ENCODE measurements at regions not wholly inside any gene's neighbourhood (a gene's known extent, or its start where the extent isn't known, plus 50 kb on each side); places are given as distances from the start of the nearest gene placed in this dataset.

GRCh38 chr2:63755965-63756364 lies 85.7 kb upstream of the UGP2 start (continued):
- TF ChIP-seq ZBTB33 (IDR thresholded peaks at IDR 0.05) = no peak

GRCh38 chr2:63763391-63763941 lies 78.2 kb upstream of the UGP2 start:
- BruUV-seq (replicated peaks) = no TSS peak
- Histone ChIP-seq H3K9me3 (replicated peaks; ENCODE audit: control insufficient read depth, insufficient read depth, low read length) (no peaks in the 10 kb centered on the region; the same call in 2 of the 3 replicates), H3K4me2 (ENCODE audit: control insufficient read depth, insufficient read depth) (no peak overlapping the region), H4K20me1 (ENCODE audit: control insufficient read depth, insufficient read depth) (no peaks in the 10 kb centered on the region), H3K27me3 (replicated peaks in 1 of 2; ENCODE audit: control insufficient read depth in 2 of 2, insufficient read depth in 2 of 2, low read length in 1 of 2) (no peaks in the 10 kb centered on the region), H2AFZ (ENCODE audit: control insufficient read depth, low read depth, low read length) (no peak overlapping the region), H3K4me3 (no peak overlapping the region), H3K4me1 (ENCODE audit: control insufficient read depth, insufficient read depth, low read length) (no peaks in the 10 kb centered on the region), H3K9ac (ENCODE audit: control insufficient read depth, insufficient read depth, low read length) (no peak overlapping the region), H3K27ac (ENCODE audit: control insufficient read depth, insufficient read depth) (no peak overlapping the region), H3K36me3 (ENCODE audit: control insufficient read depth in 2 of 2, insufficient read depth in 2 of 2, low read length in 1 of 2) (no peaks in the 10 kb centered on the region), H3K79me2 (ENCODE audit: control insufficient read depth, insufficient read depth, low read length) (no peaks in the 10 kb centered on the region)
- SMC1A ChIA-PET (ENCODE audit: uncharacterized antibody, unreplicated experiment) = interaction anchor here (1.5 kb wide), 1 partner anchor 28 kb away, joined by 4 read pairs; no protein-coding TSS in a partner anchor
- POLR2A ChIA-PET = no interaction called here
- TF ChIP-seq BMI1 (IDR thresholded peaks at IDR 0.05; ENCODE audit: borderline replicate concordance) = no peak
- TF ChIP-seq SMAD1 (IDR thresholded peaks at IDR 0.05; ENCODE audit: low read depth, partially characterized antibody) = no peak
- no peak for TF ChIP-seq NFIC (IDR thresholded peaks at IDR 0.05; ENCODE audit: low read depth, low read length)
- RAD21 ChIA-PET (ENCODE audit: unreplicated experiment) = no interaction called here
- CTCF ChIA-PET = no interaction called here
- intact Hi-C loops (cut with micrococcal nuclease; ENCODE audit: unreplicated experiment) = no loop called here
- no peak for FAIRE-seq
- ATAC-seq = no peak
- 57% methylated on average over 4 of the region's 4 CpGs for WGBS (ENCODE audit: insufficient coverage, insufficient replicate concordance, low lambda C conversion rate, missing lambda C conversion rate)
- no peak for DNase-seq (ENCODE audit: low read depth, low spot score)
- in situ Hi-C loops (cut with MboI) = no loop called here

GRCh38 chr2:63764630-63765029 lies 77.1 kb upstream of the UGP2 start:
- Histone ChIP-seq H2AFZ (ENCODE audit: control insufficient read depth, low read depth, low read length) (no peak overlapping the region), H3K27me3 (replicated peaks in 1 of 2; ENCODE audit: control insufficient read depth in 2 of 2, insufficient read depth in 2 of 2, low read length in 1 of 2) (no peaks in the 10 kb centered on the region), H3K4me3 (no peak overlapping the region), H3K79me2 (ENCODE audit: control insufficient read depth, insufficient read depth, low read length) (no peaks in the 10 kb centered on the region), H3K9ac (ENCODE audit: control insufficient read depth, insufficient read depth, low read length) (no peak overlapping the region), H3K36me3 (ENCODE audit: control insufficient read depth in 2 of 2, insufficient read depth in 2 of 2, low read length in 1 of 2) (no peaks in the 10 kb centered on the region), H4K20me1 (ENCODE audit: control insufficient read depth, insufficient read depth) (no peaks in the 10 kb centered on the region), H3K9me3 (replicated peaks; ENCODE audit: control insufficient read depth, insufficient read depth, low read length) (no peaks in the 10 kb centered on the region; the same call in 2 of the 3 replicates), H3K4me2 (ENCODE audit: control insufficient read depth, insufficient read depth) (no peak overlapping the region), H3K4me1 (ENCODE audit: control insufficient read depth, insufficient read depth, low read length) (no peaks in the 10 kb centered on the region), H3K27ac (ENCODE audit: control insufficient read depth, insufficient read depth) (no peak overlapping the region)
- intact Hi-C loops (cut with micrococcal nuclease; ENCODE audit: unreplicated experiment) = no loop called here
- WGBS (ENCODE audit: insufficient coverage, insufficient replicate concordance, low lambda C conversion rate, missing lambda C conversion rate) = 54% methylated on average over 2 of the region's 2 CpGs
- ATAC-seq = no peak
- in situ Hi-C loops (cut with MboI) = no loop called here
- CTCF ChIA-PET = no interaction called here
- RAD21 ChIA-PET (ENCODE audit: unreplicated experiment) = no interaction called here
- SMC1A ChIA-PET (ENCODE audit: uncharacterized antibody, unreplicated experiment) = no interaction called here
- no peak for FAIRE-seq
- POLR2A ChIA-PET = no interaction called here
- BruUV-seq (replicated peaks) = no TSS peak
- DNase-seq (ENCODE audit: low read depth, low spot score) = no peak
- TF ChIP-seq RAD21 (IDR thresholded peaks at IDR 0.05; ENCODE audit: insufficient read depth, low read depth, low read length) (no peak), EGR1 (IDR thresholded peaks at IDR 0.05; ENCODE audit: borderline replicate concordance in 1 of 2, low read depth in 2 of 2, low read length in 2 of 2) (no peak), HDAC2 (IDR thresholded peaks at IDR 0.05) (no peak), NR2C2 (IDR thresholded peaks at IDR 0.05; ENCODE audit: borderline replicate concordance, control insufficient read depth, insufficient read length, low read depth) (no peak), RFX5 (IDR thresholded peaks at IDR 0.05; ENCODE audit: low read depth, low read length) (no peak), NFYA (IDR thresholded peaks at IDR 0.05; ENCODE audit: borderline replicate concordance, low read depth, low read length) (no peak), NR2F1 (conservative IDR thresholded peaks at IDR 0.05) (no peak), IRF3 (IDR thresholded peaks at IDR 0.05) (no peak), JUNB (IDR thresholded peaks at IDR 0.05) (no peak), E2F4 (IDR thresholded peaks at IDR 0.05; ENCODE audit: low read depth, low read length) (no peak)

Data from GM12878 (cell line).